AG09319 (cell line): ENCODE measurements at regions not wholly inside any gene's neighbourhood (a gene's known extent, or its start where the extent isn't known, plus 50 kb on each side); places are given as distances from the start of the nearest gene placed in this dataset.
A peak's percentile ranks its signal among the peaks of the same experiment; 100 is the strongest.

ENCODE experiments used
- DNase-seq: peaks from one replicate; pipeline ENCODE4 v3.0.0-alpha.2; 2010; ENCODE audit warnings: low read depth; ENCODE audit errors: extremely low read depth
- TF ChIP-seq, protein P1 (sequence below): IDR thresholded peaks from 2 replicates; pipeline ENCODE4 v1.5.1; 2011; ENCODE audit warnings: low read depth, mild to moderate bottlenecking, inconsistent platforms, low read length, moderate library complexity

DNA sequence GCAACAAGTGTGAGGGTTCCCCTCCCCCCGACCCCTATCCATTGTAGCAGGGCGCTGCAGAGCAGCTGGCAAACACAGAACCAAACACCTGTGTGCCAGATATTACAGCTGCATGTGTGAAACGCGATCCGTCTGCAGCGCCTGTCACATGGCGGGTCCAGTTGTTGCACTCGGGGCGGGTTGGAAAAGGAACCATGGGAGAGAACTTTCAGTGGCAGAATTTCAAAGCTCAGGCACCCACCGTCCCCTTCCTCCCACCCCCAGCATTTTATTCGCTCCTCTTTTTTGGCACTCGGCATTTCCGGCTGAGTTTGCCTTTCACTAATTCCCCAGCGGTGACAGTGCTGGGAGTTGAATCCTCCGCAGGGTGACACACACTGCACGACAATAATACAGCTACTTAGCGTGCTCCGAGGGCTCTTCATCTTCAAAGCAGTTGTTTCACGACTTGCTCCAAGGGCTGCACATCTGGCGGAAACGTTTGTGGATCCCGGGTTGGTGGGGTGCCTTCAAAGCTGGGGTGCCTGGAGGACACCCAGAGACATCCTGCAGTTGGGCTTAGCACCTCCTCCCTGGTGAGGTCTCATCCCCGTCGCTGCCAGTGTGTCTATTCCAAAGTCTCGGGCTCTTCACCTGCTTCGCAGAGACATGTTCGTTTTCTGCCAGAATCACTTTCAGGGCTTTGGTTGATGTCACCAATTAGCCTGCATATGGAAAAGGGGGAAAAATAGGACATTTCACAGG is 180.7 kb downstream of the ZBTB18 start:
- TF ChIP-seq, protein P1, sequence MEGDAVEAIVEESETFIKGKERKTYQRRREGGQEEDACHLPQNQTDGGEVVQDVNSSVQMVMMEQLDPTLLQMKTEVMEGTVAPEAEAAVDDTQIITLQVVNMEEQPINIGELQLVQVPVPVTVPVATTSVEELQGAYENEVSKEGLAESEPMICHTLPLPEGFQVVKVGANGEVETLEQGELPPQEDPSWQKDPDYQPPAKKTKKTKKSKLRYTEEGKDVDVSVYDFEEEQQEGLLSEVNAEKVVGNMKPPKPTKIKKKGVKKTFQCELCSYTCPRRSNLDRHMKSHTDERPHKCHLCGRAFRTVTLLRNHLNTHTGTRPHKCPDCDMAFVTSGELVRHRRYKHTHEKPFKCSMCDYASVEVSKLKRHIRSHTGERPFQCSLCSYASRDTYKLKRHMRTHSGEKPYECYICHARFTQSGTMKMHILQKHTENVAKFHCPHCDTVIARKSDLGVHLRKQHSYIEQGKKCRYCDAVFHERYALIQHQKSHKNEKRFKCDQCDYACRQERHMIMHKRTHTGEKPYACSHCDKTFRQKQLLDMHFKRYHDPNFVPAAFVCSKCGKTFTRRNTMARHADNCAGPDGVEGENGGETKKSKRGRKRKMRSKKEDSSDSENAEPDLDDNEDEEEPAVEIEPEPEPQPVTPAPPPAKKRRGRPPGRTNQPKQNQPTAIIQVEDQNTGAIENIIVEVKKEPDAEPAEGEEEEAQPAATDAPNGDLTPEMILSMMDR: no peak
- DNase-seq: no peak

GRCh38 chr1:244234009-244234643 is 183.0 kb downstream of the ZBTB18 start:
- no peak for DNase-seq
- TF ChIP-seq, protein P1: no peak

DNA sequence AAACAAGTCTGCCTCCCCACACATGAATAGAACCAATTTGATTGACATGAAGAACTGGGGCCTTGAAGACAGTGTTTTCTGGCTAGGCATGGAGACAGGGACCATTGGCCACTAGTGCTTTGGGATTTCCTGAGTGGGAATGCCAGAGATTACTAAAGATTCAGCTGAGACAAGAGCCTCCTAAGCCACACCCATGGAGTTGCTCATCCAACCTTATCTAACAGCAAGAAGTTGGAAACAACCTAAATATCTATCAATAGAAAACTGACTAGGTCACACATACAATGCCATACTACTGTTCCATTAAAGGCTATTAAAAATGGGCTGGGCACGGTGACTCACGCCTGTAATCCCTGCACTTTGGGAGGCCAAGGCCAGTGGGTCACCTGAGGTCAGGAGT is 184.1 kb downstream of the ZBTB18 start:
- TF ChIP-seq, protein P1: no peak
- no peak for DNase-seq

DNA sequence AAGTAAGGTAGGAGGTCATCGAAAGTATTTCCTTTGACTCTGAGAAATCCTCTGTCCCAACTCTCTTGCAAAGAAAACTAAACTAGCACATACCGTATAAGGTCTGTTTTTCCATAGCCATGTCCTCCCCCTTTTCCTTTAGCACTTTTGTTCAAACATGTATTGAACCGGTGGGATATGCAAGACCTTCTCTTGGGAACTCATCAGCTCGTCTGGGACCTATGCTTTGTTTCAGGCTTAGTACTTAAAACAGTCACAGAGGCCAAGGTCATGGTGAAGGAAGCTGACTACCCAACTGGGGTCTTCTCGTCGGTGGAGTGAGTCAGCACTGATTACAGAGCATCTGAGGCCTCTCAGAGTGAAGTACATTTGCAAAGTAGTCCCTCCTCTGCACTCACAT is 185.0 kb downstream of the ZBTB18 start:
- no peak for DNase-seq
- TF ChIP-seq, protein P1: no peak

GRCh38 chr1:244236721-244237120 is 185.6 kb downstream of the ZBTB18 start:
- TF ChIP-seq, protein P1: no peak
- DNase-seq: no peak

DNA sequence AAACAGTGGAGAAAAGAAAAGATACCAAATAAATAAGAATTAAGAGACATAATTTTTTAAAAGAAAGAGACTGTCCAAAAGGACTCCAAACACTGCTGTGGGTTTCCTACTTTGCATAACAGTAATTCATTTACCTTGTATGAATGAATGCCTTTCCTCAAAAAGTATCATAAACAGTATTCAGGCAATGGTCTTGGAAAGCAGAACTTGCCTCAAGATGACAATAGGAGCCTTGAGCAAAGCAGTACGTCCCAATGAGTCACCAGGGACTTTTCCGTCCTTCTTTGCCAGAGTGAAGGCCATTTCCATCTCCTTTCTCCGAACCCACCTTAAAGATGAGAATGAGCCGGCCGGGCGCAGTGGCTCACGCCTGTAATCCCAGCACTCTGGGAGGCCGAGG is 186.4 kb downstream of the ZBTB18 start:
- no peak for DNase-seq
- TF ChIP-seq, protein P1: no peak

- TF ChIP-seq, protein P1: no peak
- DNase-seq: peak; percentile 11
Observed at GRCh38 chr1:244239261-244239770, 188.2 kb downstream of the ZBTB18 start.
